ENCODE measurements at regions not wholly inside any gene's neighbourhood (a gene's known extent, or its start where the extent isn't known, plus 50 kb on each side); places are given as distances from the start of the nearest gene placed in this dataset.
"Not testable (repeated sequence)": the region's sequence is repeated elsewhere in the genome, so short reads cannot be mapped to it uniquely, and the experiment has no call there.

- in situ Hi-C loops (cut with HindIII; ENCODE audit: low pct_ligation_motif_present, low pct_unique_long_range_greater_than_20kb, low sequenced_read_pairs): no loop called here
- DNase-seq: no peak
Observed at GRCh38 chr15:95620934-95621579, 709.4 kb upstream of the NR2F2 start.

- in situ Hi-C loops (cut with HindIII; ENCODE audit: low pct_ligation_motif_present, low pct_unique_long_range_greater_than_20kb, low sequenced_read_pairs): no loop called here
Observed at GRCh38 chr15:95622843-95623242, 707.7 kb upstream of the NR2F2 start.

GRCh38 chr15:95624100-95624499, 706.4 kb upstream of the NR2F2 start:
- in situ Hi-C loops (cut with HindIII; ENCODE audit: low pct_ligation_motif_present, low pct_unique_long_range_greater_than_20kb, low sequenced_read_pairs): no loop called here
- DNase-seq: no peak

More at GRCh38 chr15:95622843-95623242, 707.7 kb upstream of the NR2F2 start:
- DNase-seq: no peak

GRCh38 chr15:95624616-95625361, 705.7 kb upstream of the NR2F2 start:
- DNase-seq: no peak
- in situ Hi-C loops (cut with HindIII; ENCODE audit: low pct_ligation_motif_present, low pct_unique_long_range_greater_than_20kb, low sequenced_read_pairs): no loop called here

- DNase-seq: no peak
- in situ Hi-C loops (cut with HindIII; ENCODE audit: low pct_ligation_motif_present, low pct_unique_long_range_greater_than_20kb, low sequenced_read_pairs): no loop called here
Observed at GRCh38 chr15:95626501-95627361, 703.8 kb upstream of the NR2F2 start.

GRCh38 chr15:95629503-95630168, 700.9 kb upstream of the NR2F2 start:
- in situ Hi-C loops (cut with HindIII; ENCODE audit: low pct_ligation_motif_present, low pct_unique_long_range_greater_than_20kb, low sequenced_read_pairs): no loop called here

GRCh38 chr15:95630683-95631082, 699.8 kb upstream of the NR2F2 start:
- no peak for DNase-seq
- in situ Hi-C loops (cut with HindIII; ENCODE audit: low pct_ligation_motif_present, low pct_unique_long_range_greater_than_20kb, low sequenced_read_pairs): no loop called here

More at GRCh38 chr15:95629503-95630168, 700.9 kb upstream of the NR2F2 start:
- DNase-seq: no peak

- in situ Hi-C loops (cut with HindIII; ENCODE audit: low pct_ligation_motif_present, low pct_unique_long_range_greater_than_20kb, low sequenced_read_pairs): no loop called here
Observed at GRCh38 chr15:95635666-95636065, 694.8 kb upstream of the NR2F2 start.

GRCh38 chr15:95636107-95636506, 694.4 kb upstream of the NR2F2 start:
- in situ Hi-C loops (cut with HindIII; ENCODE audit: low pct_ligation_motif_present, low pct_unique_long_range_greater_than_20kb, low sequenced_read_pairs): no loop called here
- no peak for DNase-seq

More at GRCh38 chr15:95635666-95636065, 694.8 kb upstream of the NR2F2 start:
- no peak for DNase-seq

GRCh38 chr15:95637234-95637633, 693.3 kb upstream of the NR2F2 start:
- DNase-seq; in situ Hi-C loops (cut with HindIII; ENCODE audit: low pct_ligation_motif_present, low pct_unique_long_range_greater_than_20kb, low sequenced_read_pairs): not testable (repeated sequence)

GRCh38 chr15:95639208-95639607, 691.3 kb upstream of the NR2F2 start:
- no peak for DNase-seq
- in situ Hi-C loops (cut with HindIII; ENCODE audit: low pct_ligation_motif_present, low pct_unique_long_range_greater_than_20kb, low sequenced_read_pairs): no loop called here

GRCh38 chr15:95644100-95644875, 686.2 kb upstream of the NR2F2 start:
- in situ Hi-C loops (cut with HindIII; ENCODE audit: low pct_ligation_motif_present, low pct_unique_long_range_greater_than_20kb, low sequenced_read_pairs): no loop called here

GRCh38 chr15:95645791-95646338, 684.6 kb upstream of the NR2F2 start:
- no peak for DNase-seq
- in situ Hi-C loops (cut with HindIII; ENCODE audit: low pct_ligation_motif_present, low pct_unique_long_range_greater_than_20kb, low sequenced_read_pairs): no loop called here

More at GRCh38 chr15:95644100-95644875, 686.2 kb upstream of the NR2F2 start:
- no peak for DNase-seq

- no peak for DNase-seq
- in situ Hi-C loops (cut with HindIII; ENCODE audit: low pct_ligation_motif_present, low pct_unique_long_range_greater_than_20kb, low sequenced_read_pairs): no loop called here
Observed at GRCh38 chr15:95646484-95647273, 683.8 kb upstream of the NR2F2 start.

- in situ Hi-C loops (cut with HindIII; ENCODE audit: low pct_ligation_motif_present, low pct_unique_long_range_greater_than_20kb, low sequenced_read_pairs): no loop called here
- no peak for DNase-seq
Observed at GRCh38 chr15:95647531-95648277, 682.8 kb upstream of the NR2F2 start.

- DNase-seq: no peak
- in situ Hi-C loops (cut with HindIII; ENCODE audit: low pct_ligation_motif_present, low pct_unique_long_range_greater_than_20kb, low sequenced_read_pairs): no loop called here
Observed at GRCh38 chr15:95653361-95653805, 677.1 kb upstream of the NR2F2 start.

Measured in ACHN (cell line).